ENCODE measurements at regions not wholly inside any gene's neighbourhood (a gene's known extent, or its start where the extent isn't known, plus 50 kb on each side); places are given as distances from the start of the nearest gene placed in this dataset.
A peak's percentile ranks its signal among the peaks of the same experiment; 100 is the strongest.

- DNase-seq, result peak; percentile 99
Observed at GRCh38 chr3:113097960-113098447, 107.2 kb downstream of the GTPBP8 start.

- DNase-seq, result no peak
Observed at GRCh38 chr3:113100063-113100462, 109.3 kb downstream of the GTPBP8 start.

DNA sequence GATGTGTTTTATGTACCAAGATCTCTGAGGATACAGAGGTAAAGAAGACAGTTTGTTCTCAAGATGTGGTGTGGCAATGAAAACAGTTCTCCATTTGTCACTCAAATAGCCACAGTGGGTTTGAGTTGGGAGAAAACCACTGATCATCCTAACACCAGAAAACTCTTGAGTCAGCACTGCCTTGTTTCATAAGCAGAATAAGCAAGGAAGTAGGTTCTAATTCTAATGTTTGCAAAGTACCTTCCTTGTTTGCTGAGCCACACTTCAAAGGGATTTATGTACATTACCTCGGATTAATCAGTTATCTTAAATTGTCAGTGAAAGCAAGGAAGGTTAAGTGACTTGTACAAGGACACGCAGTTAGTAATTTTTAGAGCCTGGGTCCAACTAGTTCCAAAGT is 107.8 kb upstream of the BOC start:
- DNase-seq, result no peak

GRCh38 chr3:113104357-113105092 is 106.8 kb upstream of the BOC start:
- no peak for DNase-seq

DNA sequence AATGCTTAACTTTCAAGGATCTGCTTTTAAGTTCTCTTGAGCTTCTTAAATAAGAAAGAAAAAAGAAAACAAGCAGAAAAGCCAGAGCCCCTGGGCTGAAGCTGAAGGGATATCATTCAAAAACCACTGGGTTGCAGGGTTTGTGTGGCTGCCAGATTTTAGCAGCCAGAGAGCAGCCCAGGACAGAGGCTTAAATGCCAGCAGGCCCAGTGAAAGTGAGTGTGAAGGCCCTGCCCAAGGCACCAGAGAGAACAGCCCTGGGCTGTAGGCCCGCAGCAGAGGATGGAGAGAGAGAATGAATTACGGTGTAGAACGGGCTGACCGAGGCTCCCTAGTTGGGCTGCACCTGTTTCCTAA is 106.3 kb upstream of the BOC start:
- DNase-seq, result no peak

- DNase-seq, result no peak
Observed at GRCh38 chr3:113105966-113106660, 105.2 kb upstream of the BOC start.

GRCh38 chr3:113110267-113110666 is 101.1 kb upstream of the BOC start:
- DNase-seq, result no peak

- peak; percentile 17 for DNase-seq
Observed at GRCh38 chr3:113111011-113111707, 100.2 kb upstream of the BOC start.

DNA sequence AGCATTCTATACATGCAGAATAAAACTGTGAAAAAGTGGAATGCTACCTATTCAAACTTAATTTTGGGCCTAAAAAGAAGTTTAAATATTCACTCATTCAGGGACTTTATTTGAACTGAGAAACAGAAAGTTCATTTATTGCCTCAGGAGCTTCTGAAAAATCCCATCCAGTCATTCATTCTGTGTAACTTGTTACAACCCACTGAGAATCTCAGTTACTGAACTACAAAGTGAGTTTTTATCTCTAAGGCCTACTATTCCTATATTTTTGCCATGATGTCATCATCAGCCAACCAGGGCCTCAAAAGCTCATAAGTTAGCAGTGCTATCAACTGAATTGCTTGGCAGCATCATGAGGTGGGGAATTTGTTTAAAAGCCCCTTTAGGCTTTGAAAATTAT is 98.0 kb upstream of the BOC start:
- no peak for DNase-seq

DNA sequence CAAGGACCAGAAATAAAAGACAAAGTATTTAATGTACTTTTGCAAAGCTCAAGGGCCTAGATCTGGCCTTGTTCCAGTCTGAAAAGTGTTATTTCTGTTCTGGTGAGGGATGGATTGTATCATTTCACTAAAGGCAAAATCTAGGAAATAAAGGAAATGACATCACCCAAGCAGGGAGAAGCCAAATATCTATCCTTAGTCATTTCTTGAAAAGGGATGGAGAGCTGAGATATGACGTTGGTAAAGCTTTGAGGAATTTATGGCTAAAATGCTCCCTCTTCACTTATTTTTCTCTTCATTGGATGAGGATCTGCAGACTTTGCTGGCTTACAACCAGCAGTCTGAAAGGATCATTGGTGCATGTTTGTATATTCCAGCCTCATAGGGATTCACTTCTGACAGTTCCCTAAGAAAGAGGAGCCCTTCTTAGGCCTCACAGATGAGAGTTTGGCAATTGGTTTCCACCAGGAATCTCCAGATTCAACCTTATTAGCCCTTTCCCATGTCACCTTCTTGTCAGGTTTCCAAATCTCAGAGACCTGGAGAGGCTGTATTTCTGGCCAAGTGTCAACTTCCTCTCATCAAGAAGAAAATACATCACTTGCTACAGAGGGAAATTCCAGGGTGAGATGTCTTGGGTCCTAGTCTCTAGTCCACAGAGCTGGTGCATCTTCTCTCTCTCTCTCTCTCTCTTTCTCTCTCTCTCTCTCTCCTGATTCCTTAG is 93.7 kb upstream of the BOC start:
- DNase-seq, result no peak

DNA sequence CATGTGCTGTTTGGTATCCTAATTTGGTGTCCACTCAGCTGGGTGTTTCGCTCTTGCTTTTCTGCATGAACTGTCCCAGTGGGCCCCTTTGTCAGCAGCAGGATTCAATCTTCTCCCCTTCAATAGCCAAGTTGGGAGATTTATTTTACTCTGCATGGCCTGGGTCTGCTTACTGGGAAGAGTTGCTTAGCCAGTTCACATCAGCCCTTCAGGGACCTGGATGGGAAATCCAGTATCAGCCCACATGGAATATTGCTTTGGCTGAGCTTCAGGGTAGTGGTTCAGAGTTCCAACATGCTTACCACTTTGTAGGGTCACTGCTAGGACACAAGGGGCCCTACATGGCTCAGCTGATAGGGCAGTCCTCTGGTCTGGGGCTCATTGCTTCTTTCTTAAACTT is 93.0 kb upstream of the BOC start:
- no peak for DNase-seq

DNA sequence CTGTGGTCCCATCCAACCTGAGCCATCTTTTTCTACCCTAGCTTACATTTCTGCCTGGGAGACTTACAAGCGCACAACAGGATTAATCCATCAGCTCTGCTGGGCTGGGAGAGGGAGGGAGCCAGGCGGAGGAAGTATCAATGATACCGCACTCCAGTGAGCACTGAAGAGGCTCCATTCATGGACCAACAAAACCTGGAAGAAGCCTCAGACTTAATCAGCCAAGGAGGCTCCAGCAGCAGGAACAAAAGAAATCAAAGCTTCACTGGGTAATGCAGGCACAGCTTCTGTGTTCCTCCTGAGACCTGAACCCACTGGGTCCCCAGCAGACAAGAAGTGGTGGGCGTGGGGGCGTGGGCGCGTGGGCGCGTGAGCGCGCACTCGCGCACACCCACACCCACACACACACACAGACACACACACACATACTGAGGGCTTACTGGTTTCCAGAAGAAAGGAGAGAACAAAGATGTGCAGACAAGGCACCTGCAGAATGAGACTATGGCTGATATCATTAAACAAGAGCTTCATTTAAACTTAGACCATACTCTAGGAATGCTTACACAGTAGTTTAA is 87.0 kb upstream of the BOC start:
- DNase-seq, result no peak

- no peak for DNase-seq
Observed at GRCh38 chr3:113125951-113126350, 85.4 kb upstream of the BOC start.

GRCh38 chr3:113128386-113129015 is 82.9 kb upstream of the BOC start:
- DNase-seq, result no peak

DNA sequence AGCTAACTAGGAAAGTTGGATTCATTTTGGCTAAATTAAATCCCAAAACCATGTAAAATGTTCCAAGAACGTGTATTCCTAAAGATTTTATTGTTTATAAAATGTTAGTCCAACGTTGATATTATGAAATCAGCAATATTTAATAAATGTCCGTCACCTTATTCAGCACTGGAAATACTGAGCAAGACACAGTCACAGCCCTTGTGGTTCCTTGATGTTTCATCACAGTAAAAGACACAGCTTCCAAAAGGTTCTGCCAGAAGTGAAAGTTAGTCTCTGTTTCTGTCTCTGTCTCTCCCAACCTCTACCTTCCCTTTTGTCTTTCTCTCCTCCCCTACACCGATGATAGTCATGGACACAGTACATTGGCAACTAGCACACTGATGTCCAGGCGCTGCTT is 82.2 kb upstream of the BOC start:
- no peak for DNase-seq

DNA sequence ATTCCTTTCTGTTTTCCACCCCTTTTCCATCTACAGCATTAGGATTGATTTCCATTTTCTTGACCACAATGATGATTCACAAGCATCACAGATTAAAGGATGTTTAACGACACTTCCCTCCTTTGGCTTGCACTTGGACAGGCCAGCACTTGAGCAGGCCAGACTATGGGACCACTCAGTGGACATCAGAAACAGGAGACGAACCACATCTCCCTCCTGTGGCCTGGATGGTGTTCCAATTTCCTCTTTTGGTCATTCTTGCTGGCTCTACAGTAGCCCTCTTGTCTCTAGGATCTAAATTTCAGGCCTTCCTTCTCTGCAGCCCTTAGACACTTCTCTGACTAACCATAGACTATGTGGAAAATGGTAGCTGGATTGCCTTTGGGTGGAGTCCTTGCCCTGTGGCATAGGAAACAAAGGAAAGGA is 78.8 kb upstream of the BOC start:
- peak; percentile 44 for DNase-seq

- no peak for DNase-seq
Observed at GRCh38 chr3:113133140-113133539, 78.2 kb upstream of the BOC start.

GRCh38 chr3:113136071-113136470 is 75.3 kb upstream of the BOC start:
- peak; percentile 49 for DNase-seq

GRCh38 chr3:113136544-113136943 is 74.8 kb upstream of the BOC start:
- no peak for DNase-seq

DNA sequence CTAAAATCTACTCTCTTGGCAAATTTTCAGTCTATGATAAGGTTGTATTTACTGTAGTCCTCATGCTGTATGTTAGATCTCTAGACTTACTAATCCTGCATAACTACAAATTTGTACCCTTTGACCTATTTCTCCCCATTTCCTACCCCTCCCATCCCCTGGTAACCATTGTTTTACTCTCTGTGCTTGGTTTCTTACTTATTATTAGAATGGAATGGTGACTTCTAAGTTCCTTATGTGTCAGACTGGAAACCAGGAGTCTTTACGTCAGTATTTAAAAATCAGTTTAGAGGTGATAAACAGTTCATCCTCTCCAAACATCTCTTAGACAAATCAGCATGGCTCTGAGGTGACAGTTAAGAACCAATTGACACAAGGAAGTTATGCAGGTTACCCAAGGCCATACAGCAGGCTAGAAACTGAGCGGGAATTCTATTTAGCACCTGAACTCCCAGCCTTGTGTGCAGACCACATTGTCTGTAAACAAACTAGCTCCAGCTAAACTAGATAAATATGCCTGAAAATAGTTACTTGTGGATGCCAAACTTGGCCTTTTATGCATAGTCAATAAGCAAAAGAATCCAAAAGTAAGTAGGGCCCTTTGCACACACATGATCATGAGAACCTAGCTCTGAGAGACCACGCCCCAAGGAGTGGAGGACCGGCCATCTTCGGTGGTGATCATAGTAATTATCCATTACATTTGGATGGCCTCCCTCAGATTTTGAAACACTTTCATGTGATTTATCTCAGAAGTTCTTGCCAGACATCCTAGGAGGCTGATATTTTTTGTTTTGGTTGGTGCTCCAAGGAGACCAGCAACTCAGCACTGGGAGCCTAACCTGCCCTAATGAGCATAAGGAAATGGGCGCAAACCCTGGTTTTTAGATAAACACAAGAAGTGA is 72.3 kb upstream of the BOC start:
- no peak for DNase-seq

DNA sequence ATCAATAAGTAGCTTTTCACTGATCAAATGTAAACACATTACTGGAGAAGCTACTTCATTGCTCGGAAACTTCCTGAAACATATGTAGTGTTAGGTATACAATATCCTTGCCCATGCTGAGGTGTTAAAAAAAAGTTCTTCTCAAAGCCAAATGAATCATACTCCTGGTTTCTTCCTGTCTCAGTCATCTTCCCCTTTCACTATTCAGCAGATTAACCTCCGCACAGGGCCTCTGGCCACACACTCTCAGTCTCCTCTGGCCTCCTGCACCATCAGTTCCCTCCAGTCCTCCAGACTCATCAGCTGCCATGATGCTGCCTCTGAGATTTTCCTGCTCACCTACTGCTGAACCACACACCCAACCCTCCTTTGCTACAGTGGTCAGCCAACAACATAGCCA is 70.5 kb upstream of the BOC start:
- DNase-seq, result no peak
